Esophagus muscularis mucosa (tissue), 4 donors: ENCODE measurements at regions not wholly inside any gene's neighbourhood (a gene's known extent, or its start where the extent isn't known, plus 50 kb on each side); places are given as distances from the start of the nearest gene placed in this dataset.

Experiments used
- DNase-seq: peaks from one replicate; pipeline ENCODE4 v3.0.0-alpha.2; 2017; ENCODE audit errors: extremely low spot score
- H3K27ac ChIP-seq, 4 donors: fragments of 200-600 bp; sonication (generic); replicated peaks in 1 of 4; 1 replicate in 3 of 4; 2 replicates in 1 of 4; pipeline ENCODE4 v1.5.1; 2016 to 2019; ENCODE audit warnings: mild to moderate bottlenecking in 1 of 4
- H3K27me3 ChIP-seq, 4 donors: fragments of 200-600 bp; sonication (generic); one replicate each; pipeline versions ENCODE4 v1.5.1 to v1.6.0; 2016 to 2019
- H3K36me3 ChIP-seq, 4 donors: fragments of 200-600 bp; sonication (generic); one replicate each; pipeline ENCODE4 v1.5.1; 2016 to 2019
- H3K4me1 ChIP-seq, 4 donors: fragments of 200-600 bp; sonication (generic); one replicate each; pipeline ENCODE4 v1.5.1; 2016 to 2019
- H3K4me3 ChIP-seq, 4 donors: fragments of 200-600 bp; sonication (generic); 1 replicate in 2 of 4; 2 replicates in 2 of 4; pipeline ENCODE4 v1.5.1; 2016 to 2019; ENCODE audit warnings: mild to moderate bottlenecking in 4 of 4, moderate library complexity in 1 of 4
- H3K9me3 ChIP-seq, 4 donors: fragments of 200-600 bp; sonication (generic); 1 replicate in 3 of 4; 2 replicates in 1 of 4; pipeline ENCODE4 v1.5.1; 2016 to 2019
- CTCF ChIP-seq, 3 experiments: fragments of 200-600 bp in 2 of 3; fragments of 450-650 bp in 1 of 3; sonication (generic) in 2 of 3; IDR thresholded peaks; one replicate each; pipeline ENCODE4 v1.5.1; 2017 to 2019; ENCODE audit warnings: antibody characterized with exemption in 3 of 3, mild to moderate bottlenecking in 2 of 3, moderate library complexity in 1 of 3
- EP300 ChIP-seq: sonication (generic); formaldehyde crosslinking; IDR thresholded peaks from one replicate; pipeline ENCODE4 v1.6.1; 2017; ENCODE audit warnings: antibody characterized with exemption
- POLR2A ChIP-seq: fragments of 450-650 bp; IDR thresholded peaks from one replicate; pipeline ENCODE4 v1.6.1; 2017; ENCODE audit warnings: antibody characterized with exemption, moderate library complexity, mild to moderate bottlenecking, low read depth
- POLR2AphosphoS5 ChIP-seq, 2 donors: sonication (generic); formaldehyde crosslinking; IDR thresholded peaks; one replicate each; pipeline ENCODE4 v1.6.1; 2017; ENCODE audit warnings: antibody characterized with exemption in 2 of 2
- WGBS: methylation state at CpG from one replicate; pipeline ENCODE4 v1.1.5; 2018; 5-methylcytosine and 5-hydroxymethylcytosine counted together
- intact Hi-C: fragments of 100-400 bp; cut with DNase I; formaldehyde crosslinking; loops from one replicate; pipeline ENCODE4 v1.15.1; 2023

DNA sequence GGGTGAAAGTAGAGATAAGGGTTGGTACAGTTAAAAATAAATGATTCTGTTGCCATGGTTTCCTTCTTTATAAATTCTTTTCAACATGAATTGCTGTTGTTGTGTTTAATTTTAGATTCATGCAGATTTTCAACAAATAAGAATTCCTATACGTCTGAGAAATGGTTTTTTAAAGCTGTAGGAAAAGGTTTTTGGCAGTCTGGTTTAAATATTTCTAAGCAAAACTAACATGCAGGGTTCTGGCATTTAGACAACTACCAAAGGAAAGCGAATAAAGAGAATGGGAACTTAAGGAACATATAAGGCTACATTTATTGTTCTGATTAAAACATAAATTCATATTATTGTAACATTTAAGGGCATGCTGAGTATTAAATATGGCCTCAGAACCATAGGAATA, 203.0 kb upstream of the MIR17HG start:
- no peaks in the 10 kb centered on the region for H3K9me3 ChIP-seq
- WGBS: 44% methylated on average over 2 of the region's 2 CpGs
- H3K36me3 ChIP-seq: no peaks in the 10 kb centered on the region
- TF ChIP-seq EP300 (no peak), POLR2A (no peak), POLR2AphosphoS5 (IDR thresholded peaks at IDR 0.05) (no peak), CTCF (IDR thresholded peaks at IDR 0.05) (no peak)
- no peak overlapping the region for H3K27ac ChIP-seq
- intact Hi-C loops: no loop called here
- peaks cover 0 to 4% (median 0%) of the 10 kb centered on the region in 4 donors for H3K27me3 ChIP-seq
- H3K4me1 ChIP-seq: no peaks in the 10 kb centered on the region
- H3K4me3 ChIP-seq: no peak overlapping the region
- DNase-seq: no peak

GRCh38 chr13:91145571-91146205, 201.8 kb upstream of the MIR17HG start:
- 91% methylated on average over 2 of the region's 2 CpGs for WGBS
- intact Hi-C loops: no loop called here
- no peak for TF ChIP-seq POLR2A
- TF ChIP-seq EP300: no peak
- TF ChIP-seq CTCF (IDR thresholded peaks at IDR 0.05): no peak
- no peak for TF ChIP-seq POLR2AphosphoS5 (IDR thresholded peaks at IDR 0.05)
- DNase-seq: no peak
- H3K27me3 ChIP-seq: peaks cover 0 to 4% (median 0%) of the 10 kb centered on the region in 4 donors
- no peaks in the 10 kb centered on the region for H3K9me3 ChIP-seq
- H3K27ac ChIP-seq: no peak overlapping the region
- no peak overlapping the region for H3K4me3 ChIP-seq
- no peaks in the 10 kb centered on the region for H3K36me3 ChIP-seq
- no peaks in the 10 kb centered on the region for H3K4me1 ChIP-seq

DNA sequence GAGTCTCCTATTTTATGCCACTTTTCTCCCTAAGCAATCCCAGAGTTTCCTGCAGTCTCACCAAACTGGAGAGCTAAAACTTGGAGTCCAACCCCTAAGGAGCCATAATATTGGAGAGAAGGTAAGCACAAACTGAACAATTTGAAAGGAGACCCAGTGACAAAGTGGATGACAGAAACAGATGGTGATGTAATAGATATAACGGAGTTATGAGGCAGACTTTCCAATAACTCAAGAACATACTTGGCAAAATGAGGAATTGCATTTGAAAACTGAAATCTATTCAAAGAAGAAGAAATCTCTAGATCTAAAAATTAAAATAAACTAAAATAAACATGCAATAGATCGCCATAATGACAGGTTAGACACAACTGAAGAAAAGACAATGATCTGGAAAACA, 200.9 kb upstream of the MIR17HG start:
- no peak overlapping the region for H3K4me3 ChIP-seq

GRCh38 chr13:91148098-91148497, 199.4 kb upstream of the MIR17HG start:
- intact Hi-C loops: no loop called here
- 86% methylated on average over 1 of the region's 1 CpG for WGBS
- TF ChIP-seq EP300: no peak
- no peak for TF ChIP-seq POLR2AphosphoS5 (IDR thresholded peaks at IDR 0.05)
- TF ChIP-seq CTCF (IDR thresholded peaks at IDR 0.05): no peak
- TF ChIP-seq POLR2A: no peak

More for the DNA sequence above, 200.9 kb upstream of the MIR17HG start:
- Histone ChIP-seq H3K9me3 (no peaks in the 10 kb centered on the region), H3K27me3 (no peaks in the 10 kb centered on the region), H3K27ac (no peak overlapping the region), H3K36me3 (no peaks in the 10 kb centered on the region), H3K4me1 (no peaks in the 10 kb centered on the region)
- WGBS: 66% methylated on average over 2 of the region's 2 CpGs
- TF ChIP-seq POLR2AphosphoS5 (IDR thresholded peaks at IDR 0.05) (no peak), CTCF (IDR thresholded peaks at IDR 0.05) (no peak), POLR2A (no peak), EP300 (no peak)
- intact Hi-C loops: no loop called here
- DNase-seq: no peak

DNA sequence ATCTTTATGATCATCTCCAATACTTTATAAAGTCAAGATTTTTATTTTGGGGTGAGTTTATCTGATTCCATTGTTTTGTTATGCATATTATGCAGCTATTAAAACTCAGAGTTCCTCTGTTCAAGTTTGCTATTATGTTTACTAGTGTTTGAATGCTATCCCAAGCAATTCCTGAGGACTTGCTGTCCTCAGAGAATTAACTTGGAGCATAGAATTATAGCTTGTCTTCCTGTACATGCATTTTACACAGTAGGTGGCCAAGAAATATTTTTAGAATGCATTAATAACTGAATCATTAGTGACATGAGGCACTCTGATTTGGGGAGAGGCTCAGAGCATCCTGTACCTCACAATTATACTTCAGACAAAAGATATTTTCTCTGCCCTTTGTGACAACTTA, 195.6 kb upstream of the MIR17HG start:
- Histone ChIP-seq H3K27ac (no peak overlapping the region), H3K27me3 (peaks cover 0 to 8% (median 0%) of the 10 kb centered on the region in 4 donors), H3K4me3 (no peak overlapping the region), H3K4me1 (no peaks in the 10 kb centered on the region), H3K36me3 (no peaks in the 10 kb centered on the region), H3K9me3 (no peaks in the 10 kb centered on the region)
- TF ChIP-seq POLR2A: no peak
- TF ChIP-seq CTCF (IDR thresholded peaks at IDR 0.05): no peak
- no peak for TF ChIP-seq POLR2AphosphoS5 (IDR thresholded peaks at IDR 0.05)
- TF ChIP-seq EP300: no peak
- no peak for DNase-seq
- intact Hi-C loops: no loop called here

More at GRCh38 chr13:91148098-91148497, 199.4 kb upstream of the MIR17HG start:
- no peaks in the 10 kb centered on the region for H3K4me1 ChIP-seq
- no peaks in the 10 kb centered on the region for H3K36me3 ChIP-seq
- peaks cover 0 to under 1% (median 0%) of the 10 kb centered on the region in 4 donors for H3K27me3 ChIP-seq
- DNase-seq: no peak
- H3K27ac ChIP-seq: no peak overlapping the region
- H3K4me3 ChIP-seq: no peak overlapping the region
- no peaks in the 10 kb centered on the region for H3K9me3 ChIP-seq
